Thoracic aorta (tissue), 2 donors: ENCODE measurements at regions not wholly inside any gene's neighbourhood (a gene's known extent, or its start where the extent isn't known, plus 50 kb on each side); places are given as distances from the start of the nearest gene placed in this dataset.

Experiments used
- ATAC-seq: fragments of 150-250 bp; one replicate; pipeline ENCODE4 v1.8.0; 2017; ENCODE audit warnings: low read depth; ENCODE audit not compliant: insufficient number of reproducible peaks, low FRiP score
- DNase-seq: peaks from one replicate; pipeline ENCODE4 v3.0.0-alpha.2; 2020; ENCODE audit warnings: low spot score
- H3K27ac ChIP-seq, 2 donors: fragments of 200-600 bp; sonication (generic); 1 replicate in 1 of 2; 2 replicates in 1 of 2; pipeline ENCODE4 v1.5.1; 2016; ENCODE audit warnings: mild to moderate bottlenecking in 2 of 2, moderate library complexity in 2 of 2
- H3K27me3 ChIP-seq: fragments of 200-600 bp; sonication (generic); replicated peaks from 2 replicates; pipeline ENCODE4 v1.6.0; 2016; ENCODE audit warnings: mild to moderate bottlenecking; ENCODE audit not compliant: insufficient read depth
- H3K36me3 ChIP-seq: fragments of 200-600 bp; sonication (generic); one replicate; pipeline ENCODE4 v1.5.1; 2016
- H3K4me1 ChIP-seq, 2 donors: fragments of 200-600 bp; sonication (generic); 1 replicate in 1 of 2; 2 replicates in 1 of 2; pipeline versions ENCODE4 v1.5.1 to v1.6.0; 2016; ENCODE audit warnings: low read depth in 2 of 2, mild to moderate bottlenecking in 1 of 2; ENCODE audit not compliant: control insufficient read depth in 1 of 2
- H3K4me3 ChIP-seq: fragments of 200-600 bp; sonication (generic); 2 replicates; pipeline ENCODE4 v1.5.1; 2016; ENCODE audit warnings: mild to moderate bottlenecking
- H3K9me3 ChIP-seq: fragments of 200-600 bp; sonication (generic); 2 replicates; pipeline ENCODE4 v1.5.1; 2016
- TF ChIP-seq, protein P1 (sequence below): fragments of 200-600 bp; sonication (generic); IDR thresholded peaks from one replicate; pipeline ENCODE4 v1.5.1; 2019; ENCODE audit warnings: antibody characterized with exemption

DNA sequence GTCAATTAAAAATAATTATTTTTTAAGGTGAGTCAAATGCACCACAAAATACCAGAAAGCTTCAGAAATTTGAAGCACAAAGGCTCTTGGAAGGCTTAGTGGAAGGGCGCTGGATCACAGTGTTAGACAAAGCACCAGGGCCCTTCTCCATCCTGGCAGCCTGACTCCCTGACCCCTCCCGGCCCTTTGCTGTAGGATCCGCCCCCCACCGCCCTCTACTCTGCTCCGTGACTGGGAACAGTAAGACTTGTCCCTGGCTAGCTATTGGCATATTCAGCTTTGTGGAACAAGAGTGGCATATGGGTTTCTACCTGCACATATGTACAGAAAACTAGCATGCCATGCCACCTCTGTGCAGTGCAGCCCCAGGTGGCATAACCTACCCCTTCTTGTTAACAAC is 222.1 kb downstream of the SYK start:
- H3K9me3 ChIP-seq, result peaks cover 4% of the 10 kb centered on the region
- H3K4me3 ChIP-seq, result no peak overlapping the region
- H3K27ac ChIP-seq, result no peak overlapping the region
- no peaks in the 10 kb centered on the region for H3K27me3 ChIP-seq
- DNase-seq, result no peak
- no peaks in the 10 kb centered on the region for H3K4me1 ChIP-seq
- TF ChIP-seq, protein P1, sequence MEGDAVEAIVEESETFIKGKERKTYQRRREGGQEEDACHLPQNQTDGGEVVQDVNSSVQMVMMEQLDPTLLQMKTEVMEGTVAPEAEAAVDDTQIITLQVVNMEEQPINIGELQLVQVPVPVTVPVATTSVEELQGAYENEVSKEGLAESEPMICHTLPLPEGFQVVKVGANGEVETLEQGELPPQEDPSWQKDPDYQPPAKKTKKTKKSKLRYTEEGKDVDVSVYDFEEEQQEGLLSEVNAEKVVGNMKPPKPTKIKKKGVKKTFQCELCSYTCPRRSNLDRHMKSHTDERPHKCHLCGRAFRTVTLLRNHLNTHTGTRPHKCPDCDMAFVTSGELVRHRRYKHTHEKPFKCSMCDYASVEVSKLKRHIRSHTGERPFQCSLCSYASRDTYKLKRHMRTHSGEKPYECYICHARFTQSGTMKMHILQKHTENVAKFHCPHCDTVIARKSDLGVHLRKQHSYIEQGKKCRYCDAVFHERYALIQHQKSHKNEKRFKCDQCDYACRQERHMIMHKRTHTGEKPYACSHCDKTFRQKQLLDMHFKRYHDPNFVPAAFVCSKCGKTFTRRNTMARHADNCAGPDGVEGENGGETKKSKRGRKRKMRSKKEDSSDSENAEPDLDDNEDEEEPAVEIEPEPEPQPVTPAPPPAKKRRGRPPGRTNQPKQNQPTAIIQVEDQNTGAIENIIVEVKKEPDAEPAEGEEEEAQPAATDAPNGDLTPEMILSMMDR, result no peak
- ATAC-seq, result no peak
- H3K36me3 ChIP-seq, result no peaks in the 10 kb centered on the region

GRCh38 chr9:91024841-91025240 is 223.2 kb downstream of the SYK start:
- DNase-seq (no peak), ATAC-seq (no peak)
- no peak overlapping the region for H3K27ac ChIP-seq
- H3K36me3 ChIP-seq, result no peaks in the 10 kb centered on the region
- no peaks in the 10 kb centered on the region for H3K27me3 ChIP-seq
- H3K9me3 ChIP-seq, result no peaks in the 10 kb centered on the region
- H3K4me3 ChIP-seq, result no peak overlapping the region
- no peaks in the 10 kb centered on the region for H3K4me1 ChIP-seq
- TF ChIP-seq, protein P1, result no peak

GRCh38 chr9:91025856-91026255 is 224.2 kb downstream of the SYK start:
- TF ChIP-seq, protein P1, result no peak
- H3K4me3 ChIP-seq, result no peak overlapping the region
- no peaks in the 10 kb centered on the region for H3K27me3 ChIP-seq

GRCh38 chr9:91026266-91026665 is 224.6 kb downstream of the SYK start:
- Histone ChIP-seq H3K36me3 (no peaks in the 10 kb centered on the region), H3K27ac (no peak overlapping the region), H3K27me3 (no peaks in the 10 kb centered on the region), H3K4me3 (no peak overlapping the region), H3K4me1 (no peaks in the 10 kb centered on the region), H3K9me3 (no peaks in the 10 kb centered on the region)
- no peak for DNase-seq
- ATAC-seq, result no peak
- TF ChIP-seq, protein P1, result no peak

More at GRCh38 chr9:91025856-91026255, 224.2 kb downstream of the SYK start:
- Histone ChIP-seq H3K27ac (no peak overlapping the region), H3K36me3 (no peaks in the 10 kb centered on the region), H3K9me3 (no peaks in the 10 kb centered on the region), H3K4me1 (no peaks in the 10 kb centered on the region)
- DNase-seq (no peak), ATAC-seq (no peak)

GRCh38 chr9:91027005-91027404 is 225.4 kb downstream of the SYK start:
- H3K27ac ChIP-seq, result no peak overlapping the region
- DNase-seq, result no peak
- H3K4me3 ChIP-seq, result no peak overlapping the region
- no peak for ATAC-seq
- no peaks in the 10 kb centered on the region for H3K36me3 ChIP-seq
- H3K27me3 ChIP-seq, result no peaks in the 10 kb centered on the region
- H3K9me3 ChIP-seq, result no peaks in the 10 kb centered on the region
- TF ChIP-seq, protein P1, result no peak
- no peaks in the 10 kb centered on the region for H3K4me1 ChIP-seq
